Ovary (tissue), 7 donors: ENCODE measurements at regions not wholly inside any gene's neighbourhood (a gene's known extent, or its start where the extent isn't known, plus 50 kb on each side); places are given as distances from the start of the nearest gene placed in this dataset.
"Not testable (repeated sequence)": the region's sequence is repeated elsewhere in the genome, so short reads cannot be mapped to it uniquely, and the experiment has no call there.

Source experiments
- DNase-seq, 5 donors: peaks; one replicate each; pipeline ENCODE4 v3.0.0-alpha.2; 2019 to 2020
- H3K27ac ChIP-seq, 2 donors: fragments of 200-600 bp; one replicate each; pipeline versions ENCODE4 v1.5.1 to v1.8.0; 2019 to 2022
- H3K27me3 ChIP-seq: fragments of 200-600 bp; one replicate; pipeline ENCODE4 v1.8.0; 2022
- H3K36me3 ChIP-seq: fragments of 200-600 bp; sonication (generic); one replicate; pipeline ENCODE4 v1.5.1; 2019
- H3K4me1 ChIP-seq: one replicate; pipeline ENCODE4 v1.8.1; 2013; ENCODE audit warnings: mild to moderate bottlenecking, moderate library complexity; ENCODE audit not compliant: insufficient read depth
- H3K4me3 ChIP-seq: fragments of 200-600 bp; sonication (generic); one replicate; pipeline ENCODE4 v1.5.1; 2017
- H3K9me3 ChIP-seq, 2 donors: fragments of 200-600 bp in 1 of 2; sonication (generic) in 1 of 2; one replicate each; pipeline versions ENCODE4 v1.5.1 to v1.8.1; 2013 to 2019; ENCODE audit warnings: mild to moderate bottlenecking in 1 of 2, moderate library complexity in 1 of 2
- CTCF ChIP-seq, 3 donors: fragments of 450-650 bp in 2 of 3; fragments of 200-600 bp in 1 of 3; IDR thresholded peaks; one replicate each; pipeline versions ENCODE4 v1.5.1 to v1.8.0; 2016 to 2022; ENCODE audit warnings: antibody characterized with exemption in 3 of 3, mild to moderate bottlenecking in 1 of 3
- EP300 ChIP-seq: sonication (generic); formaldehyde crosslinking; IDR thresholded peaks from one replicate; pipeline ENCODE4 v1.6.1; 2017; ENCODE audit warnings: antibody characterized with exemption
- POLR2A ChIP-seq: fragments of 450-650 bp; IDR thresholded peaks from one replicate; pipeline ENCODE4 v1.6.1; 2017; ENCODE audit warnings: antibody characterized with exemption, mild to moderate bottlenecking, moderate library complexity
- WGBS, 3 donors: extraction: QIAGEN DNeasy Blood & Tissue Kit in 1 of 3; methylation state at CpG; one replicate each; pipeline versions ENCODE4 v1.1.5 to v1.1.7; 2013 to 2017; 5-methylcytosine and 5-hydroxymethylcytosine counted together
- intact Hi-C, 4 donors: fragments of 100-400 bp; cut with DNase I; formaldehyde crosslinking; loops; one replicate each; pipeline versions ENCODE4 v1.11.0 to v1.15.1; 2022 to 2023
- donor health status: DM: no; HTN: no; CAD: no; lungs with moderate emphysema.
- donor health status: DM: no; HTN: no; CAD: no.
- donor health status: Bipolar disorder and iron deficiency.
- donor health status: DM: no; HTN: no; CAD: no.
- donor health status: DM: yes; HTN: yes; CAD: no.

- Histone ChIP-seq H3K27me3 (no peaks in the 10 kb centered on the region), H3K4me1 (no peaks in the 10 kb centered on the region), H3K27ac (no peak overlapping the region), H3K9me3 (no peaks in the 10 kb centered on the region), H3K4me3 (no peak overlapping the region), H3K36me3 (no peaks in the 10 kb centered on the region)
- intact Hi-C loops: no loop called here
- 52 to 85% (median 63%) methylated on average over 3 of the region's 3 CpGs for WGBS, 3 donors
- no peak for TF ChIP-seq EP300
- TF ChIP-seq CTCF (IDR thresholded peaks at IDR 0.05): no peak
- TF ChIP-seq POLR2A: no peak
- no peak for DNase-seq
Observed at GRCh38 chr1:99502400-99502799, 143.5 kb upstream of the PALMD start.

GRCh38 chr1:99503276-99503747 is 142.6 kb upstream of the PALMD start:
- peak in 3 of 5 donors; percentile 16 to 70 (median 18) for DNase-seq
- no peaks in the 10 kb centered on the region for H3K36me3 ChIP-seq
- no peak overlapping the region for H3K4me3 ChIP-seq
- TF ChIP-seq EP300 (no peak), POLR2A (no peak), CTCF (IDR thresholded peaks at IDR 0.05) (no peak)
- intact Hi-C loops: no loop called here
- no peaks in the 10 kb centered on the region for H3K9me3 ChIP-seq
- no peaks in the 10 kb centered on the region for H3K27me3 ChIP-seq
- H3K4me1 ChIP-seq: no peaks in the 10 kb centered on the region
- WGBS, 3 donors: 10 to 14% (median 11%) methylated on average over 4 of the region's 4 CpGs
- no peak overlapping the region for H3K27ac ChIP-seq

- no peaks in the 10 kb centered on the region for H3K9me3 ChIP-seq
- intact Hi-C loops: no loop called here
- TF ChIP-seq CTCF (IDR thresholded peaks at IDR 0.05) (no peak), EP300 (no peak), POLR2A (no peak)
- no peak overlapping the region for H3K27ac ChIP-seq
- H3K4me3 ChIP-seq: no peak overlapping the region
- H3K36me3 ChIP-seq: no peaks in the 10 kb centered on the region
- 49 to 63% (median 61%) methylated on average over 3 of the region's 3 CpGs for WGBS, 3 donors
- H3K27me3 ChIP-seq: no peaks in the 10 kb centered on the region
- H3K4me1 ChIP-seq: no peaks in the 10 kb centered on the region
- no peak for DNase-seq
Observed at GRCh38 chr1:99504287-99504686, 141.6 kb upstream of the PALMD start.

- H3K36me3 ChIP-seq: no peaks in the 10 kb centered on the region
- TF ChIP-seq CTCF (IDR thresholded peaks at IDR 0.05) (no peak), EP300 (no peak), POLR2A (no peak)
- H3K9me3 ChIP-seq: no peaks in the 10 kb centered on the region
- 63 to 77% (median 68%) methylated on average over 2 of the region's 2 CpGs for WGBS, 3 donors
- no peak overlapping the region for H3K4me3 ChIP-seq
- no peak overlapping the region for H3K27ac ChIP-seq
- no peak for DNase-seq
- H3K27me3 ChIP-seq: no peaks in the 10 kb centered on the region
- intact Hi-C loops: no loop called here
- H3K4me1 ChIP-seq: no peaks in the 10 kb centered on the region
Observed at GRCh38 chr1:99506631-99507030, 139.3 kb upstream of the PALMD start.

GRCh38 chr1:99507446-99507845 is 138.5 kb upstream of the PALMD start:
- H3K9me3 ChIP-seq, H3K4me1 ChIP-seq, H3K27ac ChIP-seq, intact Hi-C loops, H3K27me3 ChIP-seq, H3K4me3 ChIP-seq, DNase-seq, H3K36me3 ChIP-seq: not testable (repeated sequence)
- 89 to 96% (median 96%) methylated on average over 12 of the region's 12 CpGs for WGBS, 3 donors
